ENCODE measurements at regions not wholly inside any gene's neighbourhood (a gene's known extent, or its start where the extent isn't known, plus 50 kb on each side); places are given as distances from the start of the nearest gene placed in this dataset.

DNA sequence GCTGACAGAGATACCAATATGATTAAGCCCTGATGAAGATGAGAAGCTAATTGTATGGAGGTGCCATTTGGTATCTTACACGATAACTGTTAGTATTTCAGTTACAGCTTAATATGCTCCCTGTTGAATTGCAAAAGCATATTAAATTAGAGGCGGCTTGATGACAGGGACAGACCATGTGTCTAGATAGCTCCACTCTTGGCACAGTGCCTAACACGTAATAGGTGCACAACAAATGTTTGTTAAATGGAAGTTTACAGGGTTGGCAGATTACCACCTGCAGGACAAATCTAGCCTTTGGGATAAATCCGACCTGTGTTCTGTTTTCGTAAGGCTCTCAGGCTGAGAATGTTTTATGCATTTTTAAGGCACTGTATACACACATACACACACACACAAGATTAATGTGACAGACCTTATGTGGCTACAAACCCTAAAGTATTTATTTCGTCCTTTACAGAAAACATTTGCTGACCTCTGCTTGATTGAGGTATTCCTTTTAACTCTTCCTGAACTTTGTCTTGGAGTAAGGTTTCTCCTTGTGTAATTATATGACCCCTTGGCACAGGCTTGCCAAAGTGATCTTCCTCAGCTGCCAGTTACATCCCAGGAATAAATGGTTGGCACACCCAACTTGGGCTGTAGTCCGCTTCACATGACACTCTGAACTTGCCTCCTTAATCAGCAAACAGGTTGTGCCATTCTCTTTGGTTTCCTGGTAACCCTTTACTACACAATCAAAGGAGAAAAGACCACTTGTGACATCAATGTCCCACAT lies 348.9 kb downstream of the HRH4 start:
- no peak overlapping the region for H3K9ac ChIP-seq (ENCODE audit: low read length)
- no peak overlapping the region for H2AFZ ChIP-seq (ENCODE audit: low read depth, low read length, severe bottlenecking)
- no peaks in the 10 kb centered on the region for H3K9me3 ChIP-seq (ENCODE audit: insufficient read depth, low read length)
- no peaks in the 10 kb centered on the region for H3K9me2 ChIP-seq (replicated peaks; ENCODE audit: insufficient read depth, low read length)
- no peaks in the 10 kb centered on the region; the same call in 1 of the 2 replicates for H3K27me3 ChIP-seq (ENCODE audit: low read length)
- TF ChIP-seq, protein P1, sequence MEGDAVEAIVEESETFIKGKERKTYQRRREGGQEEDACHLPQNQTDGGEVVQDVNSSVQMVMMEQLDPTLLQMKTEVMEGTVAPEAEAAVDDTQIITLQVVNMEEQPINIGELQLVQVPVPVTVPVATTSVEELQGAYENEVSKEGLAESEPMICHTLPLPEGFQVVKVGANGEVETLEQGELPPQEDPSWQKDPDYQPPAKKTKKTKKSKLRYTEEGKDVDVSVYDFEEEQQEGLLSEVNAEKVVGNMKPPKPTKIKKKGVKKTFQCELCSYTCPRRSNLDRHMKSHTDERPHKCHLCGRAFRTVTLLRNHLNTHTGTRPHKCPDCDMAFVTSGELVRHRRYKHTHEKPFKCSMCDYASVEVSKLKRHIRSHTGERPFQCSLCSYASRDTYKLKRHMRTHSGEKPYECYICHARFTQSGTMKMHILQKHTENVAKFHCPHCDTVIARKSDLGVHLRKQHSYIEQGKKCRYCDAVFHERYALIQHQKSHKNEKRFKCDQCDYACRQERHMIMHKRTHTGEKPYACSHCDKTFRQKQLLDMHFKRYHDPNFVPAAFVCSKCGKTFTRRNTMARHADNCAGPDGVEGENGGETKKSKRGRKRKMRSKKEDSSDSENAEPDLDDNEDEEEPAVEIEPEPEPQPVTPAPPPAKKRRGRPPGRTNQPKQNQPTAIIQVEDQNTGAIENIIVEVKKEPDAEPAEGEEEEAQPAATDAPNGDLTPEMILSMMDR (IDR thresholded peaks at IDR 0.05; ENCODE audit: insufficient read depth, low read length, poor library complexity, severe bottlenecking) = no peak
- no peak for TF ChIP-seq EZH2phosphoT487 (conservative IDR thresholded peaks at IDR 0.05; ENCODE audit: low read length)
- H3F3A ChIP-seq (ENCODE audit: insufficient read depth) = no peaks in the 10 kb centered on the region
- no peaks in the 10 kb centered on the region for H3K36me3 ChIP-seq (ENCODE audit: low read length)
- no peak overlapping the region for H3K4me3 ChIP-seq (ENCODE audit: insufficient read depth, low read length, poor library complexity, severe bottlenecking)
- no peak overlapping the region for H3K27ac ChIP-seq (ENCODE audit: low read depth, low read length)
- H3K4me2 ChIP-seq (ENCODE audit: low read depth, low read length, poor library complexity, severe bottlenecking) = no peak overlapping the region
- H4K20me1 ChIP-seq (ENCODE audit: low read depth, low read length) = no peaks in the 10 kb centered on the region
- no peaks in the 10 kb centered on the region for H3K79me2 ChIP-seq (ENCODE audit: insufficient read depth, low read length)

DNA sequence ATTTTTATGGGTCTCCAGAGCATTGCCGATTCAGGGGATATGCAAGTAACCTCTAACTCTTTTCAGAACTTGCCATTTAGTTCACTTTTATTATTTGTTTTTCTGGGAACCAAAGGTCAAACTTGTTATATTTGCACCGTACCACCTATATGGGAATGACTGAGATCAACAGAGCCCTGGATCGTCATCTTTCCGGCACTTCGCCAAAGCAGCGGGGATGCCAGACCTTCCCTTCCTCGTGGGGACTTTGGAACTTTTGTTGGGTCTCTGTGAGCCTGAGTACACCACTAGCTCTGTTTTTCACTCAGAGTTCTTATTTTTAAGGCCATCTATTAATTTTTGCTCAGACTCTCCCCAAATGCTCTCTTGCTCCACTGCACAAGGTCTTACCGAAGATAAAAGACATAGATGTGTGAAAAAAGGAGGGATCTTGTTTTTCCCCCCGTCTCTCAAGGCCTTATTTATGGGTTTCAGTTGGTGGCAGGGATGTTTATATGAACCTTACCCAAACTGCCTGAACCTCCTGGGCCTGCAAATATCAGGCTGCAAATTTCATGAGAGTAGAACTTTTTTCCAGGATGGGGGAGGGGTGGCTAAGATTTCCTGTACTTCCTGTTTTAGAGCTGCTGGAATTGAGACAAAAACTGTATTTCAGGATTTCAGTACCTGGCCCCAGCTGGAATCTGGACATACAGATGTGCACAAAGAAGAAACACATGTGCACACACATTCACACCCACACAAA lies 350.3 kb downstream of the HRH4 start:
- no peaks in the 10 kb centered on the region for H3K9me2 ChIP-seq (replicated peaks; ENCODE audit: insufficient read depth, low read length)
- H4K20me1 ChIP-seq (ENCODE audit: low read depth, low read length) = no peaks in the 10 kb centered on the region
- H3K9ac ChIP-seq (ENCODE audit: low read length) = no peak overlapping the region
- H3K36me3 ChIP-seq (ENCODE audit: low read length) = no peaks in the 10 kb centered on the region
- H3K9me3 ChIP-seq (ENCODE audit: insufficient read depth, low read length) = no peaks in the 10 kb centered on the region
- H3F3A ChIP-seq (ENCODE audit: insufficient read depth) = no peaks in the 10 kb centered on the region
- no peaks in the 10 kb centered on the region for H3K79me2 ChIP-seq (ENCODE audit: insufficient read depth, low read length)
- no peaks in the 10 kb centered on the region; the same call in 1 of the 2 replicates for H3K27me3 ChIP-seq (ENCODE audit: low read length)
- H2AFZ ChIP-seq (ENCODE audit: low read depth, low read length, severe bottlenecking) = no peak overlapping the region
- no peak overlapping the region for H3K27ac ChIP-seq (ENCODE audit: low read depth, low read length)
- H3K4me3 ChIP-seq (ENCODE audit: insufficient read depth, low read length, poor library complexity, severe bottlenecking) = no peak overlapping the region
- H3K4me2 ChIP-seq (ENCODE audit: low read depth, low read length, poor library complexity, severe bottlenecking) = no peak overlapping the region
- no peak for TF ChIP-seq EZH2phosphoT487 (conservative IDR thresholded peaks at IDR 0.05; ENCODE audit: low read length)
- TF ChIP-seq, protein P1 (IDR thresholded peaks at IDR 0.05; ENCODE audit: insufficient read depth, low read length, poor library complexity, severe bottlenecking) = no peak

DNA sequence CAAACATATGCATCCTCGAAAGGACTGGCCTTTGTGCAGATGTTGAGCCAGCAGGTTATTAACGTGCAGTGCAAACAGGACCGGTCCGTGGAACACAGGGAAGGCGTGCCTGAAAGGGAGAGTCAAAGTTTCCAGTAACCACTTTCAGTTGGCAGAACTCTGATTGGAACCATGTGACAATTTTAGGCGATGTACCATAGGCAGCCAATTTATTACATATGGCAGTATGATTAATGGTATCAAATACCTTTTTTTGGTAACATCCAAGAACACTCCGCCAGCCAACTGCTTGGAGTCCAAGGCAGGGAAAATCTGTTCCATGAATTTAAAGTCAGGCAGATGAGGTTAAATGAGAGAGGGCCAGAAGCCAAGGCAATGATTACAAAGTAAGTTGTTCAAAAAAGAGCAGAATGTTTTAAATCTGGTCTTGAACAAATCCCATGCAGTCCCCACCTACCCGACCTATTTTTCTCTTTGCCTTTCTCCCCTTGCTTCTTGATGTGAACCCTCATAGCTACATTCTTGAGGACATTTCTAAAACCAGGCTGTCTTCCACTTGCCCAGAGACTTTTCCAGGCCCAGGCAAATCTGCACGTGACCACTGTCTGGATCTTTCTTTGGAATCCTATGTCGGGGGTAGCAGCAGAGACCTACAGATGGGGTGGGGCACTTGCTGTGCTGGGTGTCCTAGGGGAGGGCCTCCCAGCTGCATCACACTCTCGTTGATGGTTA lies 351.7 kb downstream of the HRH4 start:
- H3K4me2 ChIP-seq (ENCODE audit: low read depth, low read length, poor library complexity, severe bottlenecking) = no peak overlapping the region
- H3K4me3 ChIP-seq (ENCODE audit: insufficient read depth, low read length, poor library complexity, severe bottlenecking) = no peak overlapping the region
- no peak overlapping the region for H2AFZ ChIP-seq (ENCODE audit: low read depth, low read length, severe bottlenecking)
- no peak overlapping the region for H3K27ac ChIP-seq (ENCODE audit: low read depth, low read length)
- H3F3A ChIP-seq (ENCODE audit: insufficient read depth) = no peaks in the 10 kb centered on the region
- no peaks in the 10 kb centered on the region for H4K20me1 ChIP-seq (ENCODE audit: low read depth, low read length)
- no peak overlapping the region for H3K9ac ChIP-seq (ENCODE audit: low read length)
- H3K9me3 ChIP-seq (ENCODE audit: insufficient read depth, low read length) = no peaks in the 10 kb centered on the region
- no peaks in the 10 kb centered on the region for H3K79me2 ChIP-seq (ENCODE audit: insufficient read depth, low read length)
- TF ChIP-seq, protein P1 (IDR thresholded peaks at IDR 0.05; ENCODE audit: insufficient read depth, low read length, poor library complexity, severe bottlenecking) = no peak
- no peak for TF ChIP-seq EZH2phosphoT487 (conservative IDR thresholded peaks at IDR 0.05; ENCODE audit: low read length)
- no peaks in the 10 kb centered on the region for H3K9me2 ChIP-seq (replicated peaks; ENCODE audit: insufficient read depth, low read length)
- H3K36me3 ChIP-seq (ENCODE audit: low read length) = no peaks in the 10 kb centered on the region
- no peaks in the 10 kb centered on the region; the same call in 1 of the 2 replicates for H3K27me3 ChIP-seq (ENCODE audit: low read length)
